SH-SY5Y (cell line): ENCODE measurements at regions not wholly inside any gene's neighbourhood (a gene's known extent, or its start where the extent isn't known, plus 50 kb on each side); places are given as distances from the start of the nearest gene placed in this dataset.

Experiments used
- GATA2 ChIP-seq: IDR thresholded peaks from 2 replicates; pipeline ENCODE4 v1.6.1; 2011; ENCODE audit warnings: mild to moderate bottlenecking, low read depth, low read length
- GATA3 ChIP-seq: IDR thresholded peaks from 2 replicates; pipeline ENCODE4 v1.6.1; 2011; ENCODE audit warnings: low read depth, mild to moderate bottlenecking, low read length, moderate library complexity

DNA sequence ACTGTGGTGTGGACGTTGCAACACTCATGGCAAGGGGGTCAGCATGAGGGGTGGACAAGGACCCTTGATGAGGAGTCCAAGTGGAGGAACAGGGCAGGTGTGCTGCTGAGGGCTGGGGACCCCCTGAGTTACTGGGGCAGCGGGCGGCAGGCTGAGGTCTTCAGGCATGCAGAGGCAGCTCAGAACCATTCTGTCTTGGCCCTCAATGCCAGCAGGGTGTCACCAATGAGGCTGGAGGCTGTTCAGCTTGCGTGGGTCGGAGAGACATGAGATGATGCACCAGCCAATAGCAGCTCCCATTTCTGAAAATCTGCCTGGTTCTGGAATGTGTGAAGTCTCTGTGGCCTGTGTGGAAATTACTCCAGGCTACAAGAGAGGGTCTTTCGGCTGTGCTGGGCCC lies 105.4 kb downstream of the INHBB start:
- TF ChIP-seq GATA2 (no peak), GATA3 (no peak)
